Astrocyte of the cerebellum (primary cell): ENCODE measurements at regions not wholly inside any gene's neighbourhood (a gene's known extent, or its start where the extent isn't known, plus 50 kb on each side); places are given as distances from the start of the nearest gene placed in this dataset.

Source experiments
- DNase-seq: peaks from one replicate; pipeline ENCODE4 v3.0.0-alpha.2; 2011; ENCODE audit warnings: low read depth
- H3K4me3 ChIP-seq: 2 replicates; pipeline ENCODE4 v1.5.1; 2011; ENCODE audit warnings: mild to moderate bottlenecking, low read depth, low read length, moderate library complexity
- in situ Hi-C: cut with HindIII; loops from 2 replicates; pipeline ENCODE4 v1.10.0; 2017; ENCODE audit warnings: low sequenced_read_pairs
- TF ChIP-seq, protein P1 (sequence below): IDR thresholded peaks from 2 replicates; pipeline ENCODE4 v1.5.1; 2012; ENCODE audit warnings: low read length, low read depth, moderate library complexity, mild to moderate bottlenecking; ENCODE audit errors: missing control alignments

DNA sequence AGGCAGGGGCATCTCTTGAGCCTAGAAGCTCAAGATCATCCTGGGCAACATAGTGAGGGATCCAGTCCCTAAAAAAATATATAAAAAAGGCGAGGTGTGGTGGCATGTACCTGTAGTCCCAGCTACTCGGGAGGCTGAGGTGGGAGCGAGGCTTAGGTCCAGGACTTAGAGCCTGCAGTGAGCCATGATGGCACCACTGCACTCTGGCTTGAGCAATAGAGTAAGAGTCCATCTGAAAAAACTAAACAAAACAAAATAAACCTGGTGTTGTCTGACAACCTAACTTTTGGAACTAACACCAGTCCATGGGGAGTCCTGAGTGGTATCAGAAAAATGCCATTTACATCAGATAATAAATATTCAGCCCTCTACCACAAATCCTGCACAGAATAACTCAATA, 110.1 kb upstream of the NRIP1 start:
- TF ChIP-seq, protein P1, sequence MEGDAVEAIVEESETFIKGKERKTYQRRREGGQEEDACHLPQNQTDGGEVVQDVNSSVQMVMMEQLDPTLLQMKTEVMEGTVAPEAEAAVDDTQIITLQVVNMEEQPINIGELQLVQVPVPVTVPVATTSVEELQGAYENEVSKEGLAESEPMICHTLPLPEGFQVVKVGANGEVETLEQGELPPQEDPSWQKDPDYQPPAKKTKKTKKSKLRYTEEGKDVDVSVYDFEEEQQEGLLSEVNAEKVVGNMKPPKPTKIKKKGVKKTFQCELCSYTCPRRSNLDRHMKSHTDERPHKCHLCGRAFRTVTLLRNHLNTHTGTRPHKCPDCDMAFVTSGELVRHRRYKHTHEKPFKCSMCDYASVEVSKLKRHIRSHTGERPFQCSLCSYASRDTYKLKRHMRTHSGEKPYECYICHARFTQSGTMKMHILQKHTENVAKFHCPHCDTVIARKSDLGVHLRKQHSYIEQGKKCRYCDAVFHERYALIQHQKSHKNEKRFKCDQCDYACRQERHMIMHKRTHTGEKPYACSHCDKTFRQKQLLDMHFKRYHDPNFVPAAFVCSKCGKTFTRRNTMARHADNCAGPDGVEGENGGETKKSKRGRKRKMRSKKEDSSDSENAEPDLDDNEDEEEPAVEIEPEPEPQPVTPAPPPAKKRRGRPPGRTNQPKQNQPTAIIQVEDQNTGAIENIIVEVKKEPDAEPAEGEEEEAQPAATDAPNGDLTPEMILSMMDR = no peak
- DNase-seq = no peak
- in situ Hi-C loops = no loop called here
- no peak overlapping the region for H3K4me3 ChIP-seq

DNA sequence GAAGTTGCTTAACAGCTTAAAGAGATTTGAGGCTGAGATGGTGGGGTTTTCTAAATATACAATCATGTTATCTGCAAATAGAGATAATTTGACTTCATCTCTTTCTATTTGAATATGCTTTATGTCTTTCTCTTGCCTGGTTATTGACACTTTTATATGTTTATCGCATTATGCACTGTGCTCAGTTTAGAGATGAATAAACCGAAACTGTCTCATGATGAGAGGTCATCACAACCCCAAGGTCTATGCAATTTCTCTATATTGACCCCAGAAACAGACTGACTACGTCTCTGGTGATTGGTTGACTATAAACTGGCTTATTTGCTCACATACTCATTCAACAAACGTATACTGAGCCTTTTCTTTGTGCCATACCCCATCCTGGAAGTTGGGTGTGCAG, 117.9 kb upstream of the NRIP1 start:
- no peak overlapping the region for H3K4me3 ChIP-seq
- no peak for DNase-seq
- TF ChIP-seq, protein P1 = no peak

DNA sequence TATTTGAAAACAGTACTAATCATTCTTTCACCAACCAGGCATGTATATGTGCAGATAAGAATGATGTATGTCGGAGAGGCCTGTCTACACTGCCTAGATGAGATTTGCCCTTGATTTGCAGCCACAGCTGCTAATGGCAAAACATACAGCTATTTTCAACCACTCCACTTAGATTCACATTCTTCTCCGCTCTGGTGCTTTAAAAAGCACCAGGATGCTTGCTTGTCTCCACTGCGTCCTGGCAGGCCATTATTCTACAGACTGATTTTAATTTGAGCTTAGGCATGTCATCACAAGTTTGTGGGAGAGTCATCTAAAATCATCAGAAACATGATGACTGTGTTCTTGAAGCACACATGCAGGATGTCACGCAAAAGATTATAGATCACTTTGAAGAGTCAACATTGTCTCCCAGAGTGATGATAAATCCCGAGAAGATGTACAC, 119.0 kb upstream of the NRIP1 start:
- DNase-seq = no peak
- in situ Hi-C loops = no loop called here

More for the DNA sequence above, 117.9 kb upstream of the NRIP1 start:
- in situ Hi-C loops = no loop called here

DNA sequence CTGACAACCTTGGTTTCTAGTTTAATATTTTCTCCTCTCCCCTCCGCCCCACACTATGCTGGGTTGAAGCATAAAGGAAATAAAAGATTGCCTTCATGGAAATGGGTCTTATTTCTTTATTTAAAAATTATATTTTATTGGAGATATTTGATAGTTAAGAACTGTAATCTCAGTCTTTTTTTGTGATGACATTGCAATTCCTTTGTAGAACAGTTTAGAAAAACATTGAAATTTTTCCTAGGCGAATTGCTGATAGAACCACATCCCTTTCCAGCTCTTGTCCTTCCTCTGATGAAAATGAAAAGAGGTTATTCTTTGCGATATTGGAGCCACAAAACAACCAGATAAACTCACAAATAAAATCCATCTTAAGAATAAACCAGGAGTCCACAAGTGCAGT, 125.6 kb upstream of the NRIP1 start:
- H3K4me3 ChIP-seq = no peak overlapping the region
- TF ChIP-seq, protein P1 = no peak
- no peak for DNase-seq
- in situ Hi-C loops = no loop called here

More for the DNA sequence above, 119.0 kb upstream of the NRIP1 start:
- no peak overlapping the region for H3K4me3 ChIP-seq
- TF ChIP-seq, protein P1 = no peak

DNA sequence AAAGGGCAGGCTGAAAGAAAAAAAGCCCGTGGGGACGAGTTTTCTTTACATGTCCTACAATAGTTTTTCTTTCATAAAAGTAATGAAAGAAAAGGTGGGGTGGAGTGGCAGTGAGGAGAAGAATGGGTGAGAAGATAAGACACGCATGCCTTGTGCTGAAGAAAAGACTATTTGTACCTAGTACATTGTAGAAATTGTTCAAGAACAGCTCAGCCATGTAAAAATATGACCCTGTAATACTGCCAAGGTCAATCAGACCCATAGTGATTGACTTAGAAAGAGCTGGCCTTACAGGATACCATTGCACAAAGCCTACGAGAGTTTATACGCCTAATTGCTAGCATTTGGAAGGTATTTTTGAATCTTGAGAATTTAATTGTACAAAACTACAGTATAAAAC, 126.0 kb upstream of the NRIP1 start:
- TF ChIP-seq, protein P1 = no peak
- in situ Hi-C loops = no loop called here
- no peak for DNase-seq
- H3K4me3 ChIP-seq = no peak overlapping the region

DNA sequence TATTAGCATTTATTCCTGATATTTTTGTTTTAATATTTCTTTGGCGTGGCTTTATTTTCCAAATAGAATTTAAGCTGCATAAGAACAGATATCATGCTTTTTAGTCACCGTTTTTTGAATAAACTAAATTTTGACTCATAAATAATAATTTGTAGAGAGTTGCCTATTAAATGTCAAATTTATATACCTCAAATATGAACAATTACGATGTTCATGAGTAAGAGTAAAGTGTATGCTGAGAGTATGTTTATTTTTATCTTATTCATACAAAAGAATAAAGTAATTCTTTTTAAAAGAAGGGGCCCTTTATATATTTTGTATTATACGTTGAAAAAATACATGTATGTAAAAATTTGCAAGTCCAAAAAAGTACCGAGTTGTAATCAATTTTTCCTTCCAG, 126.5 kb upstream of the NRIP1 start:
- in situ Hi-C loops = no loop called here
- no peak for DNase-seq
- TF ChIP-seq, protein P1 = no peak
- no peak overlapping the region for H3K4me3 ChIP-seq

DNA sequence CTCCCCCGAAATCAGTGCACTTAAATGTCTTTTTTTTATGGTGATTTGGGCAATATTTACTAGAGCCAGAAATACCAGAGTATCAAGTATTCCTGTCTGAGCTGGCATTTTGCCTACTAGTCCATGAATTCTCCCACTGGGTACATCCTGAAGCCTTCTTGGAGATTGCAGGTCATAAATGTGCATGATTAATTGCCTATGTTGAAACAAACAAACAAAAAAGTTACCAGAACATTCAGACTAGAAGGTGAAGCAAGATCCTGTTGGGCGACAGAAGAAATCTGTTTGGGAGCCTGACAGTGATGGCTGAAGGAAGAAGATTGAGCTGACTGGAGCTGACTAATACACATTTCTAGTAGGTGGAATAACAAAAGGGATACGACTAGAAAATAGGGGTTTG, 127.4 kb upstream of the NRIP1 start:
- H3K4me3 ChIP-seq = no peak overlapping the region
- no peak for DNase-seq
- TF ChIP-seq, protein P1 = no peak
- in situ Hi-C loops = no loop called here
